GM21528 (cell line): ENCODE measurements at regions not wholly inside any gene's neighbourhood (a gene's known extent, or its start where the extent isn't known, plus 50 kb on each side); places are given as distances from the start of the nearest gene placed in this dataset.

ENCODE experiments used
- ATAC-seq: cut with Tn5 transposase; IDR thresholded peaks from one replicate; pipeline ENCODE4 v1.9.1; 2021; ENCODE audit warnings: mild to moderate bottlenecking, moderate library complexity; ENCODE audit not compliant: unreplicated experiment, low FRiP score

DNA sequence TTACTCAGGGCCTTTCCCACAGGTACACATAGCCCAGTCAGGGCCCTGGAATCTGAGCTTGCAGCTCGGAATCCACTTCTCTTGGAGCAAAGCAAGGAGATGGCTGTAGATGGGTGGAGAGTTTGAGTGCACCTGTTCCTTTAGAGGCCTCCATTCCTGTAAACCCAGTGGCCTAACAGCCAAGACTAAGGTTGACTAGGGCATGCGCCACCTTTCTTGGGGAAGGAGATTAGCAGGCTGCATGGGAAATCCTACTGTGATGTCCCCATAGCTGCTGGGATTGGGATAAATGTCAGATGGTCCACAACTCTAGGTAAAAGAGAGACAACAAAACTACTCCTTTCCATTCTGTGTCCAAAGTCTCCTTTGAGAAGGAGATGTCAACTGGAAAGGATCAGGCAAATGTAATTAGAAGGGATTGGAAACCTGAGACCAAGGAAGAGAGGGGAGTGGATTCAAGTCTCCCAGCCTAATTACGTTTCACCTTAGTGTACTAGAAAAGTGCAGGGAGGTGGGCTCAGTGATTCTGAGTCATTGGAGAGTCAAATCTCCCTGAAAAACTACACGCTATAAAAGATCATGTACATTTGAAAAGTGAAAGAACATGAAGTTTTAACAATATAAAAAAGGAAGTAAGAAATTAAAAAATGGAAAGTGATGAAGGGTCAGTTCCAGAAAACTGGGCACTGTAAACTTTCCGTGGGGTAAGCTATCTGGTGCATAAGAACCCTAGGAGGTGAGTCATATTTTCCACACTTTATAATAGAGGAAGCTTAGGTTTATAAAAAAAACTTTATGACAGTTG is 104.2 kb downstream of the SEC61B start:
- no peak for ATAC-seq

DNA sequence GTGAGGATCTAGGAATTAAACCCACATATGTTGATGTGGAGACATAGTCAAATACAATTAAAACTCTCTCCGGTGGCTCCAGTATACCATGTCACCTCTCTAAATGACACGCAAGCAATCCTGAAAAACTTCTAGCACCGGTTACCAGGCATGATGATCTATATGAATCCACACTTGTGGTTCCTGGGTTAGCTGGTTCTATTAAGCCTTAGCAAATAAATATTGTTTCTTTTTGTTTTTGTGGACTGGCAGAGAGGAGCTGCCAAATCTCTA is 104.8 kb downstream of the SEC61B start:
- ATAC-seq, result no peak

DNA sequence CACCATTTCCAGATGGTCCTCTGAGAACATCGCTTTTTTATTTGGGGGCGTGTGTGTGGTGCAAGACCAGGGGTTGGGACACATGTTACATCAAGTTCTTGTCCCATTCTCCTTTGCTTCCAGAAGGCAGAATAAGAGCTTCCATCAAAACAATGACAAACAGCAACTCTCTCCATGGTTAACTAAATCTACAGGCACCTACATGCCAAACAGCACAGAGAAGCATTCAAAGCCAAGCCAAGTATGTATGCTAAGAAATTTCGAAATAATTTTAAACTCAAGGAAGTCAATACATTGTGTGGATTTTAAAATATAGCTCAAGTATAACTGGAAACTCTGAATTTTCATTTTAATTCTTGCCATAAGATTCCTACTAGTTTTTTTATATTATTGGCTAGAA is 105.6 kb downstream of the SEC61B start:
- no peak for ATAC-seq

DNA sequence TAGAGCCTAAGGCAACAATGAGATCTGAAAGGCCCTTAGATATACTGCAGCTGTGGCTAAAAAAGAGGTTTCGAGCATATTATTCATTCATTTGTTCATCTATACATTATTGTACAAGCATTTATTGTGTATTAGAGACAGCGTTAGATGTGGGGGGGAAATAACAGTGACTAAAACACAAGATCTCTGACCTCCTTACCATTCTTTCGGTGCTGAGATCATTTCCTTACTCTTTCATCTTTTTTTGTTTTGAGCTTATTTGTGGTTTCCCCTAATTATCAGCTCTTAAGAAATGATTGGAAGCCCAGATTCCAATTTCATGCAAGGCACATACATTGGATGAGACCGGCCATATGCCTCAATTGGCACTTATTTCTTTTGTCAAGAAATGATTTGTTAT is 113.2 kb downstream of the SEC61B start:
- ATAC-seq, result no peak

DNA sequence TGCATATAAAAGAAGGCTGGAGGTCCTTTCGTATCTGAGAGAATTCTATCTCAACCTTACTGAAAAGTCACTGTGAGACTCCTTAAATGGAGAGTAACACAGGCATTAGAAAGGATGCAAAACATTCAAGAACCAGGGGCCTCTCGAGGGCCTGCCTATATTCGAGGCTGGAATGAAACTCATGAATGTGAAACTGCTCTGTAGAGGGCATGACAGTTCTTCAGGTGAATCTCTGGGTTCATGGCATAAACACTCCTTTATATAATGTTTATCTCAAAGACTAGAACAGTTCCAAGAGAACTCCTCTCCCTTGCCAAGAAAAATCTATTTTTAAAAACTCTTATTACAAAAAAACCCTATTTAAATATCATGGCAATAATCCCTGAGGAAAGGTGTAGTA is 113.9 kb downstream of the SEC61B start:
- ATAC-seq, result no peak

DNA sequence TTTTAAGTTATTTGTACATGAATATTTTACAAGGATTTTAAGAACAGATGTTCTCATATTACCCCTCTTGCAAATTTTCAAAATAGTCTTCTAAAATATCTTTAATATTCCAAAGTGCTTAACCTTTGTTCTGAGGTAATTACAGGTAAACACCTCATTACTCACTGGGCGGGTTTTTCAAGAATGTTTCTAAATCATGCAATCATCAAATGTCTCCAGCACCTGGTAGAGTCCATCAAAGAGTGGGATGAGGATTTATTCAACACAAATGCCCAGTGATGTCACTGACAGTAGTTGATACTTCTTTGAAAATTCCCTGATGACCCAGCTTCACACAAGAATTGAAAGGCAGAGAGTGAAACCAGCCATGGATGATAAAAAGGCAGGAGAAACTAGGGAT is 114.4 kb downstream of the SEC61B start:
- ATAC-seq, result no peak

DNA sequence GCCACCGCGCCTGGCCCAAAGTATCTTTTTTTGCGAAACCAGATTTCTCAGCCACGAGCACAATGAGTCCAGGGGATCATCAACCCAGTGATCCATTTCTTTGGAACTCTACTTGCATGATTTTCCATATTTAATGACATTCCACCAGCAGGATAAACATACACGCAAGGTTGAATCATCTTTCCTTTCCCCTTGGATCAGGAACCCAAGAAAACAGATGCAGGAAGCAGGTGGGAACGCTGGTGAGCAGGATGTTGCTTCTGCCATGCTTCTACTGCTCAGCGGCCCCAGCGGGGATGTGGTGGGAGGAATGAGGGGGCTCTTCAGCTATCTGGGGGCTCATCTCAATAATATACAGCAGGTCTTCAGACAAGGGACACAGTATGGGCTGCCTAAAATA is 118.2 kb downstream of the SEC61B start:
- no peak for ATAC-seq

DNA sequence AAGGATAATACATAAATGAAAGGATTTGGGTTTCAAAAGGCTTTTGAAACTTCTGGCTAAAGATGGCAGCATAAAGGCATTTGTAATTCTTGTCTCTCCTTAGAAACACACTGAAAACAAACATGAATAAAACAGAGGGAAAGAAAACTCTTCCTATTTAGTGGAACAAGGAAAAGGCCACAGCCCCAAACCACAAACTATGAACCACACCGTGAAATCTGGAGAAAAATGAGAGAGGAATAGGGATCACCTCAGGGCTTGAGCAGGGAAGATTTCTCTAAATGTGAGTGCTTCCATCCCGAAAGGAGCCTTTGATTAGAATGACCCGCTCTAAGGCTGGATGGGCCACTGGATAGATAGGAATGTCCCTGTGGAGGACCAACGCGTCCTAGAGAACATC is 119.6 kb downstream of the SEC61B start:
- no peak for ATAC-seq

DNA sequence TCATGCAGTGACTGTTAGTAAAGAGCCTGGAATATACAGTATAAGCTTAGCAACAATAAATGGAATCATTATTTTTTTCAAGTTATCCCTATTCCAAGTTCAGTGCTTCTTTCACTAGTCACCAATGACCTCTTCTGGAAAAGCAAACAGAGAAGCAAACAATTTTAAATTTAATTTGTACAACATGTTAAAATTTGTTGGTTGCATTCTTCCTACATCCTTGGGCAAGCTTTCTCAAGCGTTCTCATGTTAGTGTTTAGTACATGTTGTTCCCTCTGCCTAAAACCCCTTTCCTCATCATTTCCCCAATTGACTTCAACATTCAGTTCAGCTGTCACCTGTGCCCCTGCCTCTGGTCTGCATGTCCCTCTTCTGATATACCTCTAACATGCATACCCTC is 123.4 kb downstream of the SEC61B start:
- ATAC-seq, result no peak

DNA sequence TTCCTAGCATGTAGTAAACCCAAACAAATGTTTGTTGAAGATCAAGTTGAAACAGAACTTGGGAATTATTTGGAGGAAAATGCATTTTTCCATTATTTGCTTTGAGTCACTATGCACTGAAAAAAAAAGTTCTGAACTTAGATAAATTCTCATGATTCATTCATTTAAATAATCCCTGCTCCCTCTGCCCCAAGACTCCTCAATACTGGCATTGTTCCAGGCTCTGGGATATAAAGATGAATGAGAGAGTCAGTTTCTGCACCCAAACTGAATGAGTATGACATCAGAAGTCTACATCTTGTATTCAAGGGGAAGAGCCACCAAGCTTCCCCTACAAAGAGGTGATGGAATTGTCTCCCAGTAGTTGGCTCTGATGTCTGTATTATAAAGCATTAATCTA is 123.9 kb downstream of the SEC61B start:
- ATAC-seq, result no peak

DNA sequence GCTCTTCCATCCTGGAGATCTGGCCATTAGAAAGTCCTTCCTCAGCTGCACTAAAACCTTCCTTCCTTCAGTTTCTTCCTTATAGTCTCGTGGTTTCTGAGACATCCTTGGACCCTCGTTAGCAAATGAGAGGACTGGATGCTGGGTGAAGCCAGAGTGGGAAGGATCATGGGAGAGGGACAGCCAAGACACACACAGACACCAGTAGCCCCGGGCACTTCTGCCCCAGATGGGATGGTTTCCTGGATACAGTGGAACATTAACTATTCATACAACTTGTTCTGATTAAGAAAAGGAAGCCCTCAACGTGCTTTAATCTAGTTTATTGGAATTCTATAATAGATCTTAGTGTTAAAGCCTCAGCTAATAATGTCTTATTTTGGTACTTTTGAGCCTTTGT is 125.5 kb downstream of the SEC61B start:
- ATAC-seq, result no peak

DNA sequence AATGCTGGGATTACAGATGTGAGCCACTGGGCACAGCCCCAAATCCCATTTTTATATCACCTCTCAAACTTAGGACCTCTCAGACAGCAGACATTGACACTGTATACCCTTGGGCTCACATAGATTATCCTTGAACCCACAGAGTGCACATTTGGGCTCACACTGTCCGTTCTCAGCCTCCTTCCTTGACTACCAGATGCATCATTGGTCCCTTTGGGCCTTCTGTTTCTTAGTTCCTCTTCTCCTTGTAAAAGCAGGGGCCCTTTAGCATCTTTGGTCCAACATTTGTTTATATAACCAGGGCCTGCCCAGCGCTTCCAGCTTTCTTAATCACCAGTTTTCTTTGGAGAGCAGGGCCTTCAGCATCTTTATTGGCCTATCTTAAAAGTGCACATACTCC is 126.2 kb downstream of the SEC61B start:
- no peak for ATAC-seq

DNA sequence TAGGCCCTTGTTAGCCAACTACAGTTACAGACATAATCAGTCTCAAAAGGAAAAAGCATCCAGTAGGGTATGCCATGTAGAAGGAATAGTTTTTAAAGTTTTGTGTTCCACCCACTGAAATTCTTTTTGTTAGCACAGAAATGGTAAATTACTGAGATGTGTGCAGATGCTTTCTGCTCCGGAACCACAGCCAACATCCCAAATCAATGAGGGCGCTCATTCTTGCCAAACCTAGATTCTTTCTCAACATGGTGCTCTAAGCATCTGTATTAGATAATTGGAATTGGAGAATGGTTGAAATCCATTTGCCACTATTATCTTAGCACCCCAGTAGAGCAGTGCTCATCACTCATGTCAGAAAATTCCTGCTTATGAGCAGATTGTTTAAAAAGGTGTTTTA is 127.8 kb downstream of the SEC61B start:
- ATAC-seq, result no peak

DNA sequence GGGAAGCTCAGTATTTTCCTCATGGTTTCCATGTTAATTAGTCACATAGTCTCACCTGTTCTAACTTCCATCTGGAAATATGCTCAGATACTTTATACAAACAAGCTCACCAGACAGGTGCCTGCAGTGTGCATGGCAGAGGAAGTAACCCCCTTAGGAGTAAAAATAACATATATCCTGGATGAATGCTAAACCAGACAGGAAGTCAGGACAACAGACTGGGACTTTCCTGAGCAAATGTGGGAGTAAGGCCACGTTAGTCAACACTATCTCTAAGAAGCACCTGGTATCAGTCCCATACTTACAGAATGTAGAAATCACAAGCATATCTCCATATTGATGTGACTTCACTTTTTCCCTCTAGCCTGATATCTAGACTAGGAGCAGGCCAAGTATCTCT is 128.4 kb downstream of the SEC61B start:
- ATAC-seq, result no peak

DNA sequence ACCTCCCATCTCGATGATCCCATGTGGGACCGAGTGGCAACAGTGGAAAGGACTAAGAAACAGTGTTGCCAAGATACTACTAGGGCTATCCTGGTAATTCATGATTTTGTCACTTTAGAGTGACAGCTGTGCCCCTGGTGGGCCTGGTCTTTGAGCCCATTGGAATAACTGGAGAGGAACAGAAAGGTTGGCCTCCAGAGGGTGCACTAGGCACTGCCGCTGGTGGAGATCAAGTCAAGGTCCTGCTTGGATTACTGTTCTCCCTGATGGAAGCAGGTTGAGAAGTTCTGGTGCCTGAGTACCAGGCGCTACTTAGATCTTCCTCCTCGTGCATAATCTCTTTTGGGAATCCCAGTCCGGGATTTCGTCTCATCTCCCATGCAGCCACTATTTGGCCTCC is 129.6 kb downstream of the SEC61B start:
- no peak for ATAC-seq

DNA sequence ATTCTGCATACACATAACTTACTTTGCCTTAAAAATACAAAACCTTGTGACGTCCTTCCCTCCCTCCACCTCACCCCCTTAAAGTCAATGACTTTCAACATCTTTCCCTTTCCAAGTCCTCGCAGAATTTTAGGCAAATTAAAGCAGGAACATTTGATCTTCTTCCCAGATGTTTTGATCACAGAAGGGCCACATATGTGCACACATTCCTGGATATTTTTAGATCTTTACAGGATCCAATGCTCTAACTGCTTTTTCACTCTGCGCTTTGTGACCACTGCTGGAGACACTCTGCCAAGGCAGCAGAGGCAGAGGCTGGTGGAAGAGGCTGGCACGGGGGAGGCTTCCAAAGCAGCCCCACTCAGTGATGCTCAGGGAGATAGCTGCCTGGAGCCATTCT is 130.7 kb downstream of the SEC61B start:
- ATAC-seq, result no peak

DNA sequence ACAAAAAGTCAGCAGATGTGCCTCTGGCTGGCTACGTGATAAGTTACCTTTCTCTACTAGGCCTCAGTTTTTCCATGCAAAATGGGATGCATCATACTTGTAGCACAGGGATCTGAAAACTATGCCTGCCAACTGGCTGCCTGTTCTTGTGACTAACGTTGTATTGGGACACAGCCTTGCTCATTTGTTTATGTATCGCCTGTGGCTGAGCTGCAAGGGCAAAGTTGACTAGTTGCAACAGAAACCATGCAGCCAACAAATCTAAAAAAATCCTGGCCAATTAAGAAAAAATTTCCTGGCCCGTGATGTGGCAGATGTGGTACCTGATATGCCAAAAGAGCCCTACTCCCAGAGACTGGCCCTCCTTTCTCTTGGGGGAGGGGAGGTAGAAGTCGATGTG is 131.3 kb downstream of the SEC61B start:
- no peak for ATAC-seq

DNA sequence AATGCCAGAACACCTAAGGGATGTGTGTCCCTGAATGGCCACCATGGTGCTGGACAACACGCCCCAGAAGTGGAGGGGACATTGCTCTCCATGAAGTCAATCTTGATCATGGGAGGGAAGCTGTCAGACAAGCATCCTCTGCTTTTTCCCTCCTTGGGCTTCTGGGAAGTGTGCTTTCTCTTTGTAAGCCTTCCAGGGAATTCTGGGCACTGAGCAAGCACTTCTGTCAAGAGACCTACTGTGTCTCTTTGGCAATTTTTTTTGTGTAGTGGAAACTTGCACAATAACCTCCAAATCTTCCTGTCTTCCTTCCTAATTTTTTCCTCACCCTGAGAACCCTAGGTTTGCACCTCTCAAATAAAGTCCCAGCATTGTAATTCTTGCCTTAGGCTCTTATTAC is 132.0 kb downstream of the SEC61B start:
- ATAC-seq, result no peak

DNA sequence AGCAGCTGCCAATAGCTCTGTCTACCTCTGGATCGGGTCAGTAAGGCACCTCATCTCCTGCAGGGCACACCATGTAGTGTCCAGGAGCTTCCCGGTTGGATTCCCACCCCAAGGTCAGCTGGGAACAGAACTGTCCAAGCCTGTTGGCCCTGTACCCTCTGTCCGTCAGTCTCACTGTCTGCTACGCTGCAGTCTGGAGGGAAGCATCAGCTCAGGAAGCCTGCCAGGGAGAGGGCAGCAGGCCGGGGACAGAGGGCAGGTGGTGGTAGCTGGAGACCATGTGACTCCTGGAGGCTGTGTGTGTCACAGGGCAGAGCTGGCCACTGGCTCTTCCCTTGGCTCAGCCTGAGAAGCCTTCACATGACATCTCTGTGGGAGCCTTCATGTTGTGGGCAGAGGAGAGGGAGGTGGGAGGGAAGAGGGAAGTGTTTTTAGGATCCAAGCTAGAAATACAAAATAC is 134.5 kb downstream of the SEC61B start:
- no peak for ATAC-seq

DNA sequence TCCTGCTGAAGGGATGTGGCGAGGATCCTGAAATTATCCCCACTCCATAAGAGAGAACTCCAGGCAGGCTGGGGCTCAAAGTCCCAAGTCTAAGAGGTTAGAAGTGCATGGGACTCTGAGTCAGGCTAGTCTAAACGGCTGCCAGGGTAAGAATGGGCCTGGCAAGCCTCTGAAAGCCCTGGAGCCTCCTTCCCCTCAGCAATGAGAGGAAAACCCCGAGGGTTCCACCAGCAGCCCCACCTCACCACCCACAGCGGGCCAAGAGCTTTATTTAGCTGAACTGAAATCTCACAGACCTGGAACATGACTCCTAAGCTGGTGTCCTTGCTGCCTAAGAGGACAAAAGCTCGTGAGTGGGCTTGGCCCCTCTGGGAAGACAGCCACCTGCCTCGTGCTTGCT is 135.5 kb downstream of the SEC61B start:
- no peak for ATAC-seq

DNA sequence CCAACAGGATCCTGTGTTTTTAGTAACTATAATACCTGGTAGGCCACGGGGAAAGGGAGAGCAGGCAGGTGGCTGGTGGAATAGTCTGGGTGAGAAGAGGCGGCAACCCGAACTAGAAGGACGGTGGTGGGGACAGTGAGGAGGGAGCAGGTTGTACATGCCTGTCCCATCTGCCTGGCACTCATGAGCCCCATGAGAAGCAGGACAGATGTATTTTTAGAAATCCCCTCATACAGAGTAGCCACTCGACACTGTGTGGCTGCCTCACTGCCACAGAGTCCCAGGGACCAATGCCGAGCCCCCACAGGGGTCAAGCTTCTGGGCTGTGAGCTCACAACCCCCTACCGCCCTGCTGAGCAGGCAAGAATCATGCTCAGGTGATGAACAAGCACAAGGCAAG is 136.6 kb downstream of the SEC61B start:
- ATAC-seq, result no peak

DNA sequence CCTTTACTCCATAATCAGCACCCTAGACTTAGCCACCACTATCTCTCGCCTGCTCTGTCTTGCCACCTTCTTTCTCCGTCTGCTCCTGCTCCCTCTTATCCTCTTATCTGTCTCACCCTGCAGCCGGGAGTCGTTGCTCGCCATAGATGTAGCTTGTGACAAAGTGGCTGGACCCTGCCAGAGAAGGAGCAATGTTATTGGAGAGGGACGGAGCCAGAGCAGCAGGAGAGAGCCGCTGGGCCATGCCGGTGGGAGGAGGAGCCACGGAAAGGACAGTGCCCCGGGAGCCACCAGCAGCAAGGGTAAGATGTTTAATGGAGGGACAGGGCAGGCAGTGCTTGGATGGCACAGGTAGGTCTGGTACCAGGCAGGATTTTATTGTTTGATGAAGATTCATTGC is 137.3 kb downstream of the SEC61B start:
- no peak for ATAC-seq

DNA sequence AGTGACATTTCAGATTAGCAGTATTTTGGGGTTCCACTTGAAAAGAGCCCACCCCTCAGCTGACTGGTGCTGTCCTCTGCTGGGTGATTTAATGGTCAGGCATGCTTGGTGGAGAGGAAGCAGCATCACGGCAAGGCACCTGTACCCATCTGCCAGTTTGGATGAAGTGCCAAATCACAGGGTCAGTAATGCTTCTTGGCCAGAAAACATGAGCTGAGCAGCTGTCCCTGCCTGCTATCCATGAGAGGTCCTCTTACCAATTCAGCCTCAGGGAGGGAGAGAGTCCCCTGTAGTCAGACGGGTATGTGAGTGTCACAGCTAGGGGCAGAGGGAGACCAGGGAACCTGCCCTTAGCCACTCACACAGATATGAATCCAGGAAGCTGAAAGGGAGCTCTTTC is 137.9 kb downstream of the SEC61B start:
- no peak for ATAC-seq
